ENCODE measurements at regions not wholly inside any gene's neighbourhood (a gene's known extent, or its start where the extent isn't known, plus 50 kb on each side); places are given as distances from the start of the nearest gene placed in this dataset.

GRCh38 chr14:104467641-104468040 is 111.9 kb upstream of the C14orf180 start (continued):
- no peak for TF ChIP-seq CBX3 (IDR thresholded peaks at IDR 0.05; ENCODE audit: low read depth)
- TF ChIP-seq TCF7L2 (IDR thresholded peaks at IDR 0.05; ENCODE audit: borderline replicate concordance, extremely low read depth, insufficient read depth, insufficient read length): no peak
- TF ChIP-seq SRF (IDR thresholded peaks at IDR 0.05; ENCODE audit: low read depth): no peak
- TF ChIP-seq FOSL1 (IDR thresholded peaks at IDR 0.05; ENCODE audit: low read depth): no peak

GRCh38 chr14:104469591-104469990 is 110.0 kb upstream of the C14orf180 start:
- ChIA-PET RAD21 (ENCODE audit: low non-redundant PET in 1 of 2, low total read pairs in 2 of 2, uncharacterized antibody in 2 of 2, unreplicated experiment in 2 of 2) (no interaction called here), POLR2A (no interaction called here), CTCF (no interaction called here)
- H3K27me3 ChIP-seq (ENCODE audit: insufficient read depth, low read length): peaks cover 22% of the 10 kb centered on the region; the same call in 1 of the 2 replicates
- DNase-seq (ENCODE audit: low read depth, low spot score) (no peak), ATAC-seq (no peak)
- BruUV-seq (replicated peaks): no TSS peak
- H3K4me2 ChIP-seq (ENCODE audit: low read length): no peak overlapping the region
- H3K4me3 ChIP-seq (replicated peaks in 1 of 2; ENCODE audit: low read depth in 1 of 2, low read length in 2 of 2): no peak overlapping the region
- no peak overlapping the region for H3K9ac ChIP-seq (ENCODE audit: low read length)
- no peaks in the 10 kb centered on the region for H4K20me1 ChIP-seq (ENCODE audit: insufficient read depth)
- no peaks in the 10 kb centered on the region for H3K36me3 ChIP-seq (ENCODE audit: control insufficient read depth in 1 of 2, insufficient read depth in 2 of 2, low read length in 2 of 2)
- H2AFZ ChIP-seq (ENCODE audit: low read depth, low read length, poor library complexity, severe bottlenecking): no peak overlapping the region
- H3K4me1 ChIP-seq (ENCODE audit: control insufficient read depth in 1 of 2, insufficient read depth in 2 of 2, low read length in 2 of 2): no peaks in the 10 kb centered on the region
- H3K9me2 ChIP-seq (ENCODE audit: insufficient read depth): no peaks in the 10 kb centered on the region
- no peak overlapping the region for H3K27ac ChIP-seq (ENCODE audit: low read depth, low read length)
- intact Hi-C loops (cut with micrococcal nuclease): no loop called here
- no peaks in the 10 kb centered on the region for H3K79me2 ChIP-seq (ENCODE audit: insufficient read depth, low read length)
- no peaks in the 10 kb centered on the region for H3K9me3 ChIP-seq (ENCODE audit: control insufficient read depth in 1 of 2, insufficient read depth in 1 of 2, low read depth in 1 of 2, low read length in 2 of 2)
- no peak for TF ChIP-seq CTCF (IDR thresholded peaks at IDR 0.05 in 2 of 3, conservative IDR thresholded peaks at IDR 0.05 in 1 of 3; ENCODE audit: borderline replicate concordance in 1 of 3, insufficient read depth in 1 of 3, low read depth in 2 of 3, low read length in 2 of 3)
- TF ChIP-seq POLR2A (IDR thresholded peaks at IDR 0.05; ENCODE audit: borderline replicate concordance, extremely low read depth, insufficient read depth, insufficient read length): no peak
- TF ChIP-seq EZH2phosphoT487 (IDR thresholded peaks at IDR 0.05; ENCODE audit: borderline replicate concordance): no peak
- TF ChIP-seq YY1 (IDR thresholded peaks at IDR 0.05; ENCODE audit: extremely low read depth, insufficient replicate concordance, low read depth, low read length): no peak
- no peak for TF ChIP-seq ZNF274 (IDR thresholded peaks at IDR 0.05; ENCODE audit: low read depth, low read length)
